CD4-positive, alpha-beta T cell (primary cell): ENCODE measurements at regions not wholly inside any gene's neighbourhood (a gene's known extent, or its start where the extent isn't known, plus 50 kb on each side); places are given as distances from the start of the nearest gene placed in this dataset.

Source experiments
- ATAC-seq: fragments of 200-7000 bp; cut with Tn5 transposase; one replicate; pipeline ENCODE4 v1.10.0; 2022; ENCODE audit warnings: mild to moderate bottlenecking; ENCODE audit not compliant: poor library complexity
- CTCF ChIA-PET: fragments of 350-600 bp; sonication (Branson Sonifier 250); formaldehyde crosslinking; loops from one replicate; lab custom pipeline; 2021; ENCODE audit warnings: antibody characterized with exemption, inconsistent platforms; lab: Charles Lee
- POLR2A ChIA-PET: fragments of 350-600 bp; sonication (Branson Sonifier 250); formaldehyde crosslinking; loops from one replicate; lab custom pipeline; 2021; ENCODE audit warnings: antibody characterized with exemption, inconsistent platforms; lab: Charles Lee
- DNase-seq, 14 experiments: peaks; one replicate each; pipeline ENCODE4 v3.0.0-alpha.2; 2013 to 2020; ENCODE audit warnings: mixed read lengths in 2 of 14
- H3K27ac ChIP-seq, 2 donors: one replicate each; pipeline versions ENCODE4 v1.5.1 to v1.7.0; 2013; ENCODE audit warnings: low read length in 2 of 2, low read depth in 1 of 2, mild to moderate bottlenecking in 1 of 2
- H3K27me3 ChIP-seq, 2 experiments: 1 replicate in 1 of 2; 2 replicates in 1 of 2; pipeline versions ENCODE4 v1.6.1 to v1.7.0; 2013; ENCODE audit warnings: low read length in 2 of 2, control low read depth in 1 of 2, mild to moderate bottlenecking in 1 of 2, moderate library complexity in 1 of 2; ENCODE audit not compliant: insufficient read depth in 2 of 2, control insufficient read depth in 1 of 2
- H3K36me3 ChIP-seq: one replicate; pipeline ENCODE4 v1.6.1; 2013; ENCODE audit warnings: low read length, control low read depth; ENCODE audit not compliant: insufficient read depth
- H3K4me1 ChIP-seq: one replicate; pipeline ENCODE4 v1.6.1; 2013; ENCODE audit warnings: low read length, control low read depth; ENCODE audit not compliant: insufficient read depth
- H3K4me3 ChIP-seq: one replicate; pipeline ENCODE4 v1.5.1; 2013; ENCODE audit warnings: mild to moderate bottlenecking, low read length, moderate library complexity
- H3K9me3 ChIP-seq, 2 experiments: 1 replicate in 1 of 2; 2 replicates in 1 of 2; pipeline versions ENCODE4 v1.6.1 to v1.7.0; 2013; ENCODE audit warnings: low read length in 2 of 2, mild to moderate bottlenecking in 2 of 2, control low read depth in 1 of 2, moderate library complexity in 1 of 2; ENCODE audit not compliant: control insufficient read depth in 1 of 2, insufficient read depth in 1 of 2
- H3K27ac Mint-ChIP-seq: one replicate; pipeline ENCODE4 v1.8.0; 2020; ENCODE audit warnings: mixed read lengths
- H3K27me3 Mint-ChIP-seq: one replicate; pipeline ENCODE4 v1.8.0; 2021; ENCODE audit warnings: mixed read lengths
- H3K36me3 Mint-ChIP-seq: one replicate; pipeline ENCODE4 v1.8.0; 2021; ENCODE audit warnings: low read depth, mixed read lengths
- H3K4me1 Mint-ChIP-seq: one replicate; pipeline ENCODE4 v1.8.0; 2021; ENCODE audit warnings: low read depth, mixed read lengths
- H3K4me3 Mint-ChIP-seq: one replicate; pipeline ENCODE4 v1.8.0; 2020; ENCODE audit warnings: mild to moderate bottlenecking, mixed read lengths
- H3K9me3 Mint-ChIP-seq: one replicate; pipeline ENCODE4 v1.8.0; 2020; ENCODE audit warnings: mixed read lengths
- intact Hi-C, 2 experiments: fragments of 100-400 bp; cut with DNase I in 1 of 2; cut with micrococcal nuclease in 1 of 2; formaldehyde crosslinking; loops; one replicate each; pipeline versions ENCODE4 v1.15.1 to v1.9.0; 2023 to 2025; cut with DNase I, micrococcal nuclease
- TF ChIP-seq, protein P1 (sequence below): fragments of 200-600 bp; IDR thresholded peaks from one replicate; pipeline ENCODE4 v1.8.0; 2022; ENCODE audit warnings: antibody characterized with exemption, mild to moderate bottlenecking

DNA sequence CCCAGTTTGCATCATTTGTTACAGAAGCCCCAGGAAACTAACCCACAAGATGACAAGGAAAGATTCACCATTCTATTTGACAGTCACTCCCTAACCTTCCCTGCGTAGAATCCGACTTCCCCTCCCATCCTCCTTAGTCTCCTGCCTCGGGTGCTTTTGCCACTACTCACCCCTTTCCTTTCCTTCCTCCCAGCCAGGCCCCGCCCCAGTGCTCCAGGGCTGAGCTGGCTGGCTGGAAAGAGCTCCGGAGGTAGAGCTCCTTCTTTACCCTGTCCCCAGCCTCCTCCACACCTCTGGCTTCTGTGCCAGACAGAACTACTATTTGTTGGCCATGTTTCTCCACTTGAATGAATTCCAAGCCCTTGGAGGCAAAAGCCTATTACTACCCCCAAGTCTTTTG is 317.6 kb upstream of the NCKAP5 start:
- Histone ChIP-seq H3K36me3 (no peaks in the 10 kb centered on the region), H3K4me3 (no peak overlapping the region), H3K27ac (no peak overlapping the region), H3K9me3 (no peaks in the 10 kb centered on the region), H3K4me1 (peaks cover 4% of the 10 kb centered on the region), H3K27me3 (peaks cover 0 to 5% of the 10 kb centered on the region in 2 experiments)
- H3K36me3 Mint-ChIP-seq = no peaks in the 10 kb centered on the region
- POLR2A ChIA-PET = no interaction called here
- H3K4me3 Mint-ChIP-seq = no peak overlapping the region
- no peak for ATAC-seq
- no peak for DNase-seq
- no peaks in the 10 kb centered on the region for H3K9me3 Mint-ChIP-seq
- no peak overlapping the region for H3K27ac Mint-ChIP-seq
- peaks cover 28% of the 10 kb centered on the region for H3K27me3 Mint-ChIP-seq
- H3K4me1 Mint-ChIP-seq = no peaks in the 10 kb centered on the region
- CTCF ChIA-PET = no interaction called here
- TF ChIP-seq, protein P1, sequence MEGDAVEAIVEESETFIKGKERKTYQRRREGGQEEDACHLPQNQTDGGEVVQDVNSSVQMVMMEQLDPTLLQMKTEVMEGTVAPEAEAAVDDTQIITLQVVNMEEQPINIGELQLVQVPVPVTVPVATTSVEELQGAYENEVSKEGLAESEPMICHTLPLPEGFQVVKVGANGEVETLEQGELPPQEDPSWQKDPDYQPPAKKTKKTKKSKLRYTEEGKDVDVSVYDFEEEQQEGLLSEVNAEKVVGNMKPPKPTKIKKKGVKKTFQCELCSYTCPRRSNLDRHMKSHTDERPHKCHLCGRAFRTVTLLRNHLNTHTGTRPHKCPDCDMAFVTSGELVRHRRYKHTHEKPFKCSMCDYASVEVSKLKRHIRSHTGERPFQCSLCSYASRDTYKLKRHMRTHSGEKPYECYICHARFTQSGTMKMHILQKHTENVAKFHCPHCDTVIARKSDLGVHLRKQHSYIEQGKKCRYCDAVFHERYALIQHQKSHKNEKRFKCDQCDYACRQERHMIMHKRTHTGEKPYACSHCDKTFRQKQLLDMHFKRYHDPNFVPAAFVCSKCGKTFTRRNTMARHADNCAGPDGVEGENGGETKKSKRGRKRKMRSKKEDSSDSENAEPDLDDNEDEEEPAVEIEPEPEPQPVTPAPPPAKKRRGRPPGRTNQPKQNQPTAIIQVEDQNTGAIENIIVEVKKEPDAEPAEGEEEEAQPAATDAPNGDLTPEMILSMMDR = no peak
- intact Hi-C loops = loop anchor here (1.0 to 5.0 kb wide), 6 partner anchors 231 to 1011 kb away; no protein-coding TSS in a partner anchor

DNA sequence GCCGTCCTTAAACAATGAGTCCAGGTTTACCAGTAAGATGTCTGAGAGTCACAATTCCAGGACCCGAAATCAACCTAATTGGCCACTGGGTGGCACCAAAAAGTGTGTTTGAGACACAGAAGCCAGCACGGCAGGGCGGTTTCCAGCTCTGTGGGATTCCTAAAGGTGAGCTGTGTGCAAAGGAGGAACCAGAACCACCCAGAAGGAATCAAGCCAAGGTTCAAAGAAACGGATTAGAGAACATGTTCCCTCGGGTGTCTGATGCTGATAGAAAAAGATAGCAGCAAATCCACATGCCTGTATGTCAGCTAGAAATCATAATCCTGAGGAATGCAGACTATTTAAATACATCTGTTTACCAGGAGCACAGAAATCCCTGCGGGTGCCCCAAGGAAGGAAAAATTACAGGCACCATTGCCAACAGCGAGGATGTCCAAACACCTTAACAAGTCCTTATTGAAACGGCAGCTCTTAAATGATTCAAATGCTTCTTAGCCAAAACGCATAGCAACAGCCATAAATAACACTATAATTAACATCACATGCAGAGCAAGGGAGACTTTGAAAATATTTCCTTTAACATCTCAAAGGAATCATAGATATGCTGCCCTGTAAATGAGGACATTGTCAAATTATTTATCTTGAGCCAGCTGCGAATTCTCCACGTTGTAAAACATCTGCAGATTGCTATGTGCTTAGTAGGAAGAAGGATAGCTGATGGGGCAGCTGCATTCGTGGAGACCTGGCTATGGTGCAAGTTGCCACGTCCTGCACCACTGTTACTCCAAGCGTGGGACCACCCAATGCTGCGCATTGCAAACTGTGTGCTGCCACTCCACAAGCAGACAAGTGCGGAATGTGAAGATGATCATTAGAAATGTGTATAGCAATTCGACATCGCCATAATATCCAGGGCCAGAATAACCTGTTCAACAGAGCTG is 318.7 kb upstream of the NCKAP5 start:
- Histone ChIP-seq H3K27ac (no peak overlapping the region), H3K4me1 (peaks cover 4% of the 10 kb centered on the region), H3K36me3 (no peaks in the 10 kb centered on the region), H3K27me3 (no peaks in the 10 kb centered on the region), H3K4me3 (no peak overlapping the region), H3K9me3 (no peaks in the 10 kb centered on the region)
- H3K27me3 Mint-ChIP-seq = peaks cover 23% of the 10 kb centered on the region
- TF ChIP-seq, protein P1 = peak; percentile 54
- ATAC-seq (no peak), DNase-seq (peak; percentile 14 to 68 (median 36))
- no peak overlapping the region for H3K4me3 Mint-ChIP-seq
- CTCF ChIA-PET = interaction anchor here (0.7 to 1.9 kb wide), 4 partner anchors 231 to 535 kb away, joined by 3 to 9 read pairs (median 4); no protein-coding TSS in a partner anchor
- POLR2A ChIA-PET = interaction anchor here (0.6 to 0.8 kb wide), 3 partner anchors 237 to 524 kb away, joined by 3 to 4 read pairs (median 3); no protein-coding TSS in a partner anchor
- H3K27ac Mint-ChIP-seq = no peak overlapping the region
- no peaks in the 10 kb centered on the region for H3K36me3 Mint-ChIP-seq
- intact Hi-C loops = loop anchor here (1.0 to 5.0 kb wide), 6 partner anchors 230 to 1010 kb away; no protein-coding TSS in a partner anchor
- no peaks in the 10 kb centered on the region for H3K9me3 Mint-ChIP-seq
- H3K4me1 Mint-ChIP-seq = no peaks in the 10 kb centered on the region

DNA sequence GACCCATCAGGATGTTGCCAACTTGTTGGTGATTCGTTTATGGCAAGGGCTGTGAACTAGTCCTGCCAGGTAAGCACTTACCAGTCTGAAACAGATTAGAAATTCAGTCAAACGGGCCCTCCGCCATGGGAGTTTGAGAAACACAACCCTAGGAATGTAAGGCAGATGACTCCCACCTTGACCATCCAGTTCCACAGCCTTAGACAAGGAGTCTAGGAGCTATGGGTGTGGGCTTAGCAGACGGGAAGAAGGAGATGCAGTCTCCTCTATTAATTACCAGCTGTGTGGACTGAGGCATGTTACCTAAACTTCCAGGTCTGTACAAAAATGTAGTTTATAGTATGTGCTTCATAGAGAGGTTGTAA is 319.4 kb upstream of the NCKAP5 start:
- no peaks in the 10 kb centered on the region for H3K36me3 ChIP-seq
- Mint-ChIP-seq H3K27me3 (peaks cover 18% of the 10 kb centered on the region), H3K4me3 (no peak overlapping the region), H3K27ac (no peak overlapping the region), H3K36me3 (no peaks in the 10 kb centered on the region), H3K9me3 (no peaks in the 10 kb centered on the region), H3K4me1 (no peaks in the 10 kb centered on the region)
- peaks cover 4% of the 10 kb centered on the region for H3K4me1 ChIP-seq
- ChIA-PET POLR2A (no interaction called here), CTCF (interaction anchor here (1.6 to 1.9 kb wide), 2 partner anchors 320 to 524 kb away, joined by 4 to 9 read pairs; no protein-coding TSS in a partner anchor)
- ATAC-seq (no peak), DNase-seq (no peak)
- no peak overlapping the region for H3K4me3 ChIP-seq
- H3K27ac ChIP-seq = no peak overlapping the region
- H3K9me3 ChIP-seq = peaks cover 0 to under 1% of the 10 kb centered on the region in 2 experiments
- TF ChIP-seq, protein P1 = no peak
- intact Hi-C loops = loop anchor here (2.0 to 5.0 kb wide), 5 partner anchors 230 to 1010 kb away; no protein-coding TSS in a partner anchor
- peaks cover 0 to under 1% of the 10 kb centered on the region in 2 experiments for H3K27me3 ChIP-seq
